ENCODE measurements at regions not wholly inside any gene's neighbourhood (a gene's known extent, or its start where the extent isn't known, plus 50 kb on each side); places are given as distances from the start of the nearest gene placed in this dataset.

GRCh38 chr14:94921882-94922585 is 152.1 kb upstream of the GSC start:
- TF ChIP-seq CTCF (IDR thresholded peaks at IDR 0.05): no peak
- no peak for TF ChIP-seq POLR2A (IDR thresholded peaks at IDR 0.05)

All from right lobe of liver (tissue), 4 donors.